HG03378 (cell line): ENCODE measurements at regions not wholly inside any gene's neighbourhood (a gene's known extent, or its start where the extent isn't known, plus 50 kb on each side); places are given as distances from the start of the nearest gene placed in this dataset.
"Not testable (repeated sequence)": the region's sequence is repeated elsewhere in the genome, so short reads cannot be mapped to it uniquely, and the experiment has no call there.

Source experiments
- ATAC-seq: cut with Tn5 transposase; IDR thresholded peaks from one replicate; pipeline ENCODE4 v1.9.1; 2021; ENCODE audit warnings: mild to moderate bottlenecking, moderate library complexity; ENCODE audit not compliant: unreplicated experiment

DNA sequence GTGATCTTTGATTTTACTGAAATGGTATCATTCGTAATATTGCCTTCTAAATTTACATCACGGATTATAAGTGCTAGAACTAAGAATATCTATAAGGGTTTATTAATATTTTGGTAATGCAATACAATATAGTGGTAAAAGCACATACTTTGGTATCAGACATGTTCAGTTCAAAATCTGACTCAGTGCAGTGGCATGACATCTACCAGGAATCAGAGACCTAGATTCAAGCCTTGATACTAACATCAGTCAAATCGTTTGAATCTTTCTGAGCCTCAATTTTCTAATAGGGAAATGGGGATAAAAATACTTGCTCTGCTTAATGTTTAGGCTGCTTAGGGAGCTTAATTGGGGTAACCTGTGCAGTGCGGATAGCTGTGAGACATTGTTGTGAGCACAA lies 488.0 kb downstream of the BCKDHB start:
- ATAC-seq: no peak

- no peak for ATAC-seq
Measured at GRCh38 chr6:80592436-80592835, 486.0 kb downstream of the BCKDHB start.

DNA sequence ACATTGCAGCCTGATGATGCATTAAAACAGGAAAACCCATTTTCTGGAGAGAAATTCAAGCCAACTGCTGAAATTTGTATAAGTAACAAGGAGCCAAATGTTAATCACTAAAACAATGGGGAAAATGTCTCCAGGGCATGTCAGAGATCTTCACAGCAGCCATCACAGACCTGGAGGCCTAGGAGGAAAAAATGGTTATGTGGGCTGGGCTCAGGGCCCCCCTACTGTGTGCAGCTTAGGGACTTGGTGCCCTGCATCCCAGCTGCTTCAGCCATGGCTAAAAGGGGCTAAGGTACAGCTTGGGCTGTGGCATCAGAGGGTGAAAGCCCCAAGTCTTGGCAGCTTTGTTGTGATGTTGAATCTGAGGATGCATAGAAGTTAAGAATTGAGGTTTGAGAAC lies 479.8 kb downstream of the BCKDHB start:
- ATAC-seq: no peak

- no peak for ATAC-seq
Measured at GRCh38 chr6:80579391-80580023, 473.0 kb downstream of the BCKDHB start.

DNA sequence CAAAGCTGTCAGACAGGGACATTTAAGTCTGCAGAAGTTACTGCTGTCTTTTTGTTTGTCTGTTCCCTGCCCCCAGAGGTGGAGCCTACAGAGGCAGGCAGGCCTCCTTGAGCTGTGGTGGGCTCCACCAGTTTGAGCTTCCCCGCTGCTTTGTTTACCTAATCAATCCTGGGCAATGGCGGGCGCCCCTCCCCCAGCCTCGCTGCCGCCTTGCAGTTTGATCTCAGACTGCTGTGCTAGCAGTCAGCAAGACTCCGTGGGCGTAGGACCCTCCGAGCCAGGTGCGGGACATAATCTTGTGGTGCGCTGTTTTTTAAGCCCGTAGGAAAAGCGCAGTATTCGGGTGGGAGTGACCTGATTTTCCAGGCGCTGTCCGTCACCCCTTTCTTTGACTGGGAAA lies 466.8 kb downstream of the BCKDHB start:
- not testable (repeated sequence) for ATAC-seq

GRCh38 chr6:80566361-80566760 lies 459.9 kb downstream of the BCKDHB start:
- ATAC-seq: peak; percentile 72

DNA sequence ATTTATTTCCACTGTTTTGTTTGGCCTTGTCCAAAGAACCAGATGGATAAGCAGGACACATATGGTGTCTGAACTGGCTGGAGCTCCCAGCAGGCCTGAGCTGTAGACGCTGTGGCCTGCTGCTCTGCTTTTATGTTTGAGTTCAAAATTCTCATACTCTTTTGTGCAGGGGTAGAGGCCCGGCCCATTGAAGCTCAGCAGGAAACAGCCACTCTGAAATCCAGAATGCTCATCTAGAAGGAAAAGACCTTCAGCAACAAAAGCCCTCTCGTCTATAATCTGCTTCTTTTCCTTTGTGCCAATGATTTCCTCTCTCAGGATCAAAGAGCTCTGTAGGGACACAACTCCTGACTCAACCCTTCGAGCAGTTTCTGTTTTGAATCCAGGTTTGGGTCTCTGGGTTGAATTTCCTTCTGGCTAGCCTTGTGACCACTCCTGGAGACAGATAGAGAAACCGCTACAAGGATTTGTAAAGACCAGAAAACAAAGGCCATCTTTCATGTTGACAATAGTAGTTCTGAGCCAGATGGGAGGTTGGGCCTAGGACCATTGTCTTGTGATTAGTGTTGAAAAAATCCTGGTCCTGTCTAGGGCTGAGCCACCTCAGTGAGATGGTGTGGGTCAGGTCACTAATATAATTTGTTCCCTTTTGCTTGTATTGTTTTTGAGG lies 446.7 kb downstream of the BCKDHB start:
- no peak for ATAC-seq

- ATAC-seq: no peak
Measured at GRCh38 chr6:80550748-80551147, 444.3 kb downstream of the BCKDHB start.

- no peak for ATAC-seq
Measured at GRCh38 chr6:80550281-80550680, 443.8 kb downstream of the BCKDHB start.

GRCh38 chr6:80548532-80548931 lies 442.1 kb downstream of the BCKDHB start:
- no peak for ATAC-seq

- peak; percentile 46 for ATAC-seq
Measured at GRCh38 chr6:80547827-80548226, 441.4 kb downstream of the BCKDHB start.

GRCh38 chr6:80544976-80545722 lies 438.7 kb downstream of the BCKDHB start:
- peak; percentile 38 for ATAC-seq

DNA sequence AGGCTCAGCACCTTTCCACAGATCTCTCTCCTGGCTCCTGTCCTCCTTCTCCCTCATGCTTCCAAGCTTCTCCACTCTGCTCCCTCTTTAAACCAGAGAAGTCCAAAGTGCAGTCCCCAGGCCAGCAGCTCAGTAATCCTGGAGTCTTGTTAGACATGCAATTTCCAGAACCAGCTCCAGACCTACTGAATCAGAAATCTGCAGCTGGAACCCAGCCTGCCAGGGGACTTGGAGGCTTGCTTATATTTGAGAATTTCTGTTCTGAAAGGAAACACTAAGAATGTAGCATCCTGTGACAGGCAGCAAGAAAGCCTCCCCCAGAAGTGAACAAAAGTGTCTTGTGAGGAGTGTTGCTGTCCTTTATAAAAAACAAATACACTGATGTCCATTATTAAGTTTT lies 438.1 kb downstream of the BCKDHB start:
- ATAC-seq: no peak

GRCh38 chr6:80543598-80544222 lies 437.2 kb downstream of the BCKDHB start:
- no peak for ATAC-seq

DNA sequence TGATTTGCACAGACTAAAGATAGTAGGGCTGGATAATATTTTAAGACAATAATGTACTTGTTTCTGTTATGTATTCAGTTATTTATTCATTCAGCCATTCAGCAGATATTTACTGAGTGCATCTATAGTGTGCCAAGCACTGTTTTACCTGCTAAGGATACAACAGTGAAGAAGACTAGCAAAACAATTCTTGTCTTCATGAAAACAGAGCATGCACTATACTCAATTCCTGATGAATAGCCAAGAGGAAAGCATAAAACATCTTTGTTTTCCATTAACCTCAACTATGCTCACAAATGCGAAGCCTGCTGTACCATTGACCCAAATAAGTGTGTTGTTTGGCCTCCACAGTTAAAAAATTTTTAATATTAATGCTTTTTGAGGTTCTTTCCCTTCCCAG lies 436.7 kb downstream of the BCKDHB start:
- no peak for ATAC-seq

GRCh38 chr6:80541886-80542285 lies 435.4 kb downstream of the BCKDHB start:
- no peak for ATAC-seq

- peak; percentile 67 for ATAC-seq
Measured at GRCh38 chr6:80541181-80541580, 434.7 kb downstream of the BCKDHB start.

- no peak for ATAC-seq
Measured at GRCh38 chr6:80540700-80541099, 434.2 kb downstream of the BCKDHB start.

DNA sequence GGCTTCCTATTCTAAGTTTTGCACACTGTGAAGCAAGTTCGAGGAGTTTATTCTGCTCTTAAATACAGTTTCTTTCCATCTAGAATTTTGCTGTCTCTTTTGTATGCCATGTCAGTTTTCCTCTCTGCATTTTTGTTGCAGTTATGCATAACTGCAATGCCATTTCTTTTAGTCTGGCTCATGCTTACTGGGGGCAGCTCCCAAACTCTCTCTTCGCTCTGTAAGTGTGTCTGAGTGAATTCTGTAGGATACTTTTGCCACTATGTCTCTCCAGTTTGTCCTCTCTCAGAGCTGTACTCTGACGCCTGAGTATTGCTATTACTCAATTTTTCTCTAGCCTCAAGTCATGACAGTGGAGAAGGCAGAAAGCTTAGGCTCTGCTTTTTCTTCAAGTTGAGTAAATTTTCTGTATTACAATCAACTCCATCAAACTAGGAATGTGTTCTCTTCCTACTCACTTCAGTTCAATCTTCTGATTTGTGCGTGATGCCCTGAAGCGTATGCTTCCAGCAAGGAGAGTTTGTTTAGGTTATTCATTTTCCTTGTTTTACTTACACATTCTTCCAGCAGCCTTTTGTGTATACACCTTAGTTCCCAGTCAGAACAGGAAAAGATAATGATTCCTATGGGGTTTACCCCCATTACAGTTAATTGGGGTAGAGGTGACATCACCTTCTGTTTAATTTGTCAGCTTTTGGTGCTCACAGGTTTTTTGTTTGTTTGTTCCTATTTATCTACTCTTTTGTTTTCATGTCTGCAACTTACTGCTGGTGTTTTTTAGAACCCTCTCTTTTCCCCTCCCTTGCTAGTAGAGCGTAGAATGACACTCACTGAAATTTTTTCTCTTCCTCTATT lies 430.9 kb downstream of the BCKDHB start:
- no peak for ATAC-seq

DNA sequence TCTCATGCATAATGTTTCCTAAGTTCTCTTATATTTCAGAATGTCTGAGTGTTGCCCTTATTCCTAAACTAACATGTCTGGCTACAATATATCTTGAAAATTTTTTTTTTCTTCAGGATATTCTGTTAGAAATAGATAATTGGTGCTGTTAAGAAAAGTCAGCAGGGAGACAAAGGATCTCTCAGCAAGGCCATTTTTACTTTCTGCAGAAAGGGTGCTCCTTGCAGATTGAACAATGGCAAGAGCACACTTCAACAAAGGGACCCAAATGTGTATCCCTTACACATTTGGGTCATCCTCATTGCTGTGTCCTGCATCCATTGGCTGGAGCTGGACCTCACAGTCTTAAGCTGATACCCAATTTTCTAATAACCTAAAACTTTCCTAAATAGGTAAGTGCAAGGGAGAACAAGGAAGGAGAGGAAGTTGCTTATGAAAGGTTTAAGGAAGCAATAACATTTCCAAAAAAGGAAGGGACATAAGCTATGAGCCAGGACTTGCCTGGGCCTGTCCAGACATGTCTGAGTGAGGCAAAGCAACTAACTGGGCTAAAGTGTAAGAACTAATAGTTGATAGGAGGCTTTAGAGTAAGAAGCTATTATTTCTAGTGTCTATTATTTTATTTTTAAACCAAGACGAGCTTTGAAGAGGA lies 429.6 kb downstream of the BCKDHB start:
- ATAC-seq: no peak
